Fibroblast of lung (primary cell): ENCODE measurements at regions not wholly inside any gene's neighbourhood (a gene's known extent, or its start where the extent isn't known, plus 50 kb on each side); places are given as distances from the start of the nearest gene placed in this dataset.

Experiments used
- DNase-seq, 2 donors: peaks; one replicate each; pipeline versions ENCODE4 v3.0.0 to v3.0.0-alpha.2; 2010; ENCODE audit warnings: low read depth in 2 of 2
- H2AFZ ChIP-seq: 2 replicates; pipeline ENCODE4 v1.5.1; 2012; ENCODE audit warnings: low read length, control low read depth, inconsistent platforms
- H3K27ac ChIP-seq: 2 replicates; pipeline ENCODE4 v1.5.1; 2011; ENCODE audit warnings: low read length, control low read depth; ENCODE audit not compliant: insufficient read depth
- H3K27me3 ChIP-seq: 2 replicates; pipeline ENCODE4 v1.5.1; 2011; ENCODE audit warnings: mild to moderate bottlenecking, low read length; ENCODE audit not compliant: control insufficient read depth, insufficient read depth
- H3K36me3 ChIP-seq: 2 replicates; pipeline ENCODE4 v1.5.1; 2011; ENCODE audit warnings: low read length; ENCODE audit not compliant: control insufficient read depth, insufficient read depth
- H3K4me1 ChIP-seq: 2 replicates; pipeline ENCODE4 v1.5.1; 2011; ENCODE audit warnings: low read length; ENCODE audit not compliant: control insufficient read depth, insufficient read depth; ENCODE audit errors: extremely low read depth
- H3K4me2 ChIP-seq: 2 replicates; pipeline ENCODE4 v1.5.1; 2011; ENCODE audit warnings: low read length, control low read depth; ENCODE audit not compliant: insufficient read depth; ENCODE audit errors: extremely low read depth
- H3K4me3 ChIP-seq, 4 experiments: fragments of 200-600 bp in 1 of 4; sonication (generic) in 1 of 4; replicated peaks in 1 of 4; 2 replicates each; pipeline ENCODE4 v1.5.1; 2011 to 2016; ENCODE audit warnings: low read length in 4 of 4, low read depth in 3 of 4, mild to moderate bottlenecking in 3 of 4, control low read depth in 2 of 4, inconsistent platforms in 1 of 4, mixed read lengths in 1 of 4; ENCODE audit not compliant: insufficient read depth in 1 of 4; ENCODE audit errors: control extremely low read depth in 1 of 4
- H3K79me2 ChIP-seq: 2 replicates; pipeline ENCODE4 v1.5.1; 2012; ENCODE audit warnings: mild to moderate bottlenecking, low read length, inconsistent platforms; ENCODE audit not compliant: control insufficient read depth, insufficient read depth
- H3K9ac ChIP-seq: 2 replicates; pipeline ENCODE4 v1.5.1; 2011; ENCODE audit warnings: mild to moderate bottlenecking, low read length, control low read depth; ENCODE audit not compliant: insufficient read depth
- H3K9me3 ChIP-seq: 2 replicates; pipeline ENCODE4 v1.5.1; 2012; ENCODE audit warnings: low read depth, low read length; ENCODE audit not compliant: control insufficient read depth, insufficient read depth
- H4K20me1 ChIP-seq: 2 replicates; pipeline ENCODE4 v1.5.1; 2011; ENCODE audit warnings: low read length; ENCODE audit not compliant: control insufficient read depth, insufficient read depth; ENCODE audit errors: extremely low read depth
- CTCF ChIP-seq, 2 donors: IDR thresholded peaks in 1 of 2; conservative IDR thresholded peaks in 1 of 2; 1 replicate in 1 of 2; 2 replicates in 1 of 2; pipeline ENCODE4 v1.5.1; 2011 to 2012; ENCODE audit warnings: low read length in 2 of 2, control low read depth in 1 of 2, inconsistent platforms in 1 of 2, low read depth in 1 of 2, mild to moderate bottlenecking in 1 of 2
- EZH2 ChIP-seq: IDR thresholded peaks from 2 replicates; pipeline ENCODE4 v1.5.1; 2012; ENCODE audit warnings: low read length, control low read depth, mild to moderate bottlenecking; ENCODE audit errors: missing control alignments

- DNase-seq = no peak
- Histone ChIP-seq H3K36me3 (no peaks in the 10 kb centered on the region), H3K27me3 (no peaks in the 10 kb centered on the region), H3K9ac (no peak overlapping the region), H2AFZ (no peak overlapping the region), H4K20me1 (no peaks in the 10 kb centered on the region), H3K9me3 (no peaks in the 10 kb centered on the region), H3K4me2 (no peak overlapping the region), H3K4me1 (no peaks in the 10 kb centered on the region), H3K79me2 (no peaks in the 10 kb centered on the region), H3K4me3 (no peak overlapping the region), H3K27ac (no peak overlapping the region)
- TF ChIP-seq CTCF (conservative IDR thresholded peaks at IDR 0.05 in 1 of 2, IDR thresholded peaks at IDR 0.05 in 1 of 2; ENCODE audit: low read depth in 1 of 2, low read length in 2 of 2) (no peak), EZH2 (no peak)
Observed at GRCh38 chr13:70370924-70371323, 262.7 kb upstream of the KLHL1 start.

GRCh38 chr13:70366720-70367119 lies 258.5 kb upstream of the KLHL1 start:
- H3K4me3 ChIP-seq = no peak overlapping the region
- no peak for DNase-seq
- H3K79me2 ChIP-seq = no peaks in the 10 kb centered on the region
- H3K9me3 ChIP-seq = no peaks in the 10 kb centered on the region
- no peaks in the 10 kb centered on the region for H4K20me1 ChIP-seq
- H3K27me3 ChIP-seq = no peaks in the 10 kb centered on the region
- H3K4me2 ChIP-seq = no peak overlapping the region
- H3K9ac ChIP-seq = no peak overlapping the region
- no peak overlapping the region for H2AFZ ChIP-seq
- H3K4me1 ChIP-seq = no peaks in the 10 kb centered on the region
- H3K27ac ChIP-seq = no peak overlapping the region
- TF ChIP-seq CTCF (conservative IDR thresholded peaks at IDR 0.05 in 1 of 2, IDR thresholded peaks at IDR 0.05 in 1 of 2; ENCODE audit: low read depth in 1 of 2, low read length in 2 of 2) = no peak
- TF ChIP-seq EZH2 = no peak
- H3K36me3 ChIP-seq = no peaks in the 10 kb centered on the region

GRCh38 chr13:70363991-70364390 lies 255.7 kb upstream of the KLHL1 start:
- H3K27ac ChIP-seq = no peak overlapping the region
- H3K79me2 ChIP-seq = no peaks in the 10 kb centered on the region
- H2AFZ ChIP-seq = no peak overlapping the region
- H3K4me3 ChIP-seq = no peak overlapping the region
- no peak for TF ChIP-seq CTCF (conservative IDR thresholded peaks at IDR 0.05 in 1 of 2, IDR thresholded peaks at IDR 0.05 in 1 of 2; ENCODE audit: low read depth in 1 of 2, low read length in 2 of 2)
- TF ChIP-seq EZH2 = no peak
- H3K4me2 ChIP-seq = no peak overlapping the region
- no peak for DNase-seq
- H3K27me3 ChIP-seq = no peaks in the 10 kb centered on the region
- H4K20me1 ChIP-seq = no peaks in the 10 kb centered on the region
- no peak overlapping the region for H3K9ac ChIP-seq
- H3K9me3 ChIP-seq = no peaks in the 10 kb centered on the region
- H3K36me3 ChIP-seq = no peaks in the 10 kb centered on the region
- H3K4me1 ChIP-seq = no peaks in the 10 kb centered on the region
